GM23248 (cell line): ENCODE measurements at regions not wholly inside any gene's neighbourhood (a gene's known extent, or its start where the extent isn't known, plus 50 kb on each side); places are given as distances from the start of the nearest gene placed in this dataset.

Source experiments
- DNase-seq: peaks from one replicate; pipeline ENCODE4 v3.0.0-alpha.2; 2015
- H2AFZ ChIP-seq: fragments of 200-600 bp; sonication (generic); 2 replicates; pipeline ENCODE4 v1.6.1; 2016; ENCODE audit warnings: antibody characterized with exemption
- H3F3A ChIP-seq: fragments of 200-600 bp; sonication (generic); 2 replicates; pipeline ENCODE4 v1.6.1; 2016; ENCODE audit warnings: mild to moderate bottlenecking, antibody characterized with exemption, mixed run types; ENCODE audit not compliant: insufficient read depth
- H3K27ac ChIP-seq: fragments of 200-600 bp; sonication (generic); 2 replicates; pipeline ENCODE4 v1.5.1; 2016; ENCODE audit warnings: mild to moderate bottlenecking
- H3K27me3 ChIP-seq: fragments of 200-600 bp; sonication (generic); replicated peaks from 2 replicates; pipeline ENCODE4 v1.6.1; 2016; ENCODE audit warnings: mild to moderate bottlenecking; ENCODE audit not compliant: insufficient read depth
- H3K36me3 ChIP-seq: fragments of 200-600 bp; sonication (generic); 2 replicates; pipeline ENCODE4 v1.6.1; 2016; ENCODE audit warnings: low read depth, mild to moderate bottlenecking
- H3K4me1 ChIP-seq: fragments of 200-600 bp; sonication (generic); 2 replicates; pipeline ENCODE4 v1.6.1; 2016; ENCODE audit warnings: mild to moderate bottlenecking; ENCODE audit not compliant: insufficient read depth
- H3K4me2 ChIP-seq: fragments of 200-600 bp; sonication (generic); one replicate; pipeline ENCODE4 v1.6.1; 2016; ENCODE audit warnings: mild to moderate bottlenecking; ENCODE audit not compliant: unreplicated experiment
- H3K4me3 ChIP-seq: fragments of 200-600 bp; sonication (generic); 2 replicates; pipeline ENCODE4 v1.5.1; 2016; ENCODE audit warnings: mild to moderate bottlenecking
- H3K79me2 ChIP-seq: fragments of 200-600 bp; sonication (generic); 2 replicates; pipeline ENCODE4 v1.6.1; 2016; ENCODE audit warnings: mild to moderate bottlenecking; ENCODE audit not compliant: insufficient read depth
- H3K9ac ChIP-seq: fragments of 200-600 bp; sonication (generic); 2 replicates; pipeline ENCODE4 v1.6.1; 2016; ENCODE audit warnings: mild to moderate bottlenecking
- H3K9me2 ChIP-seq: fragments of 200-600 bp; sonication (generic); 2 replicates; pipeline ENCODE4 v1.6.1; 2016; ENCODE audit warnings: mixed run types, mild to moderate bottlenecking, moderate library complexity; ENCODE audit not compliant: insufficient read depth
- H3K9me3 ChIP-seq: fragments of 200-600 bp; sonication (generic); one replicate; pipeline ENCODE4 v1.6.1; 2017; ENCODE audit warnings: low read depth
- H4K20me1 ChIP-seq: fragments of 200-600 bp; sonication (generic); 2 replicates; pipeline ENCODE4 v1.6.0; 2016; ENCODE audit not compliant: insufficient read depth
- EZH2 ChIP-seq: fragments of 200-600 bp; sonication (generic); IDR thresholded peaks from 2 replicates; pipeline ENCODE4 v1.6.1; 2018; ENCODE audit warnings: antibody characterized with exemption, mild to moderate bottlenecking; ENCODE audit not compliant: insufficient read depth, poor library complexity, severe bottlenecking
- EZH2phosphoT487 ChIP-seq: fragments of 200-600 bp; sonication (generic); IDR thresholded peaks from 2 replicates; pipeline ENCODE4 v1.6.1; 2018; ENCODE audit warnings: antibody characterized with exemption, moderate library complexity, mild to moderate bottlenecking, low read depth; ENCODE audit not compliant: insufficient read depth
- WGBS, 2 experiments: methylation state at CpG; one replicate each; pipeline ENCODE4 v1.1.6; 2015 to 2017; ENCODE audit warnings: low lambda C conversion rate in 2 of 2, low coverage in 1 of 2; ENCODE audit errors: missing lambda C conversion rate in 2 of 2; 5-methylcytosine and 5-hydroxymethylcytosine counted together
- in situ Hi-C: fragments of 300-500 bp; cut with MboI; formaldehyde crosslinking; loops from 2 replicates; pipeline ENCODE4 v1.15.0; 2020

DNA sequence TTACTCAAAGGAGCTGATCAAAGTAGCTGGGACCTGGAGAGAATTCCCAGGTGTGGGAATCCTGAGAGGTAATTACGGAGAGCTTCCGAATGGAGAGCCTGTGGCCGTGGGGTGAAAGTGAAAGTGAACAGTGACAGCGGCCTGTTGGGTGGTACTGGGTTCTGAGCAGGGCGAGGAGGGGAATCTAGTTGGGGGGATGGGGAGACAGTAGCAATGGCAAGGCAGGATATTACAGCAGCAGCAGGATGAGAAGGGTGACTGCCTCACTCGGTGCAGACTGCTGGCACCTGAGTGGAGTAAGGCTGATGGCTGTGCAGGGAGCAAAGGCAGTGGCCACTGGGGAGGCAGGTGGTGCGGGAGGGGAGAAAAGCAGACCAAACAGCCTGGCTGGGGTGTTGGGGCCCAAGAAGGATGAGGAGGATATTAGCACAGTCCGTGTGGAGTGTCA, 70.3 kb upstream of the PRDX6 start:
- 85 to 86% methylated on average over 7 to 8 of the region's 8 CpGs for WGBS, 2 experiments
- Histone ChIP-seq H3K9me3 (no peaks in the 10 kb centered on the region), H3K9me2 (no peaks in the 10 kb centered on the region), H3K79me2 (no peaks in the 10 kb centered on the region), H3F3A (peaks cover 18% of the 10 kb centered on the region; the same call in 1 of the 2 replicates), H3K27me3 (no peaks in the 10 kb centered on the region), H3K27ac (no peak overlapping the region), H3K36me3 (no peaks in the 10 kb centered on the region), H3K4me2 (no peak overlapping the region), H3K4me1 (peaks cover 45% of the 10 kb centered on the region), H3K4me3 (no peak overlapping the region), H4K20me1 (no peaks in the 10 kb centered on the region), H3K9ac (no peak overlapping the region), H2AFZ (no peak overlapping the region)
- TF ChIP-seq EZH2phosphoT487 (no peak), EZH2 (no peak)
- no peak for DNase-seq
- in situ Hi-C loops = no loop called here

DNA sequence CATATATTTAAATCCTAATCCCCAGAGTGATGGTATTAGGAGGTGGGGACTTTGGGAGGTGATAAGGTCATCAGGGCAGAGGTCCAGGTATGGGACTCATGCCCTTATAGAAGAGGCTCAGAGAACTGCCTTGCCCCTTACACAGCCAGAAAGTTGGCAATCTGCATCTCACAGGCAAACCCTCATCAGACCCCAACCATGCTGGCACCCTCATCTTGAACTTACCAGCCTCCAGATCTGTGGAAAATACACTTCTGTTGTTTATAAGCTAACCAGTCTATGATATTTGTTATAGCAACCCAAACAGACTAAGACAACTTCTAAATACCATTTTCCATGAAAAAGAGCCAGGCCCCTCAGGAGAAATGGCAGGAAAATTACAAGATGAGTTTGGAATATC, 69.3 kb upstream of the PRDX6 start:
- in situ Hi-C loops = no loop called here
- Histone ChIP-seq H3K9me3 (no peaks in the 10 kb centered on the region), H3K79me2 (no peaks in the 10 kb centered on the region), H4K20me1 (no peaks in the 10 kb centered on the region), H3K4me3 (no peak overlapping the region), H3K27me3 (no peaks in the 10 kb centered on the region), H3K9me2 (no peaks in the 10 kb centered on the region), H3K9ac (no peak overlapping the region), H3K4me2 (no peak overlapping the region), H3K36me3 (no peaks in the 10 kb centered on the region), H3K27ac (no peak overlapping the region), H3K4me1 (peaks cover 54% of the 10 kb centered on the region), H2AFZ (no peak overlapping the region), H3F3A (peaks cover 26% of the 10 kb centered on the region)
- TF ChIP-seq EZH2 = no peak
- TF ChIP-seq EZH2phosphoT487 = no peak
- no peak for DNase-seq

DNA sequence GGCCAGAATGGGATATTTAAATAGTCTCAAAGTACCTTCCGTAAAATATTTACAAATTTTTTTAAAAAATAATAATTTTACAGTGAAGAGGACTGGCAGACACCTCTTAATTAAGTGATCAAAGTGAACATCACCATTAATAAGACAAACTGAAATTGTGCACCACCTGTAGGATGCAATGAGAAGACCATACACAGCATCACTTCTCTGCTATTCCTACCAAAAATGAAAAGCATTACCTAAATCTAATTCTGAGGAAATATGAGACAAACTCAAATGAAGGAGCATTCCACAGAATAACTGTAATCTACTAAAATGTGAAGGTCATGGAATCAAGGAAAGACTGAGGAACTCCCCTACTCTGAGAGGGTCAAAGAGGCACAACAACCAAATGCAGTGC, 68.2 kb upstream of the PRDX6 start:
- Histone ChIP-seq H3K4me2 (peak overlapping the region; percentile 58), H3F3A (peaks cover 26% of the 10 kb centered on the region), H3K9ac (no peak overlapping the region), H3K27ac (no peak overlapping the region), H3K9me2 (no peaks in the 10 kb centered on the region), H3K4me1 (peaks cover 56% of the 10 kb centered on the region), H3K27me3 (no peaks in the 10 kb centered on the region), H3K4me3 (no peak overlapping the region), H3K9me3 (no peaks in the 10 kb centered on the region), H3K36me3 (no peaks in the 10 kb centered on the region), H2AFZ (no peak overlapping the region), H3K79me2 (no peaks in the 10 kb centered on the region), H4K20me1 (no peaks in the 10 kb centered on the region)
- in situ Hi-C loops = no loop called here
- DNase-seq = no peak
- TF ChIP-seq EZH2 = no peak
- no peak for TF ChIP-seq EZH2phosphoT487
- WGBS, 2 experiments = 93 to 100% methylated on average over 1 of the region's 1 CpG

DNA sequence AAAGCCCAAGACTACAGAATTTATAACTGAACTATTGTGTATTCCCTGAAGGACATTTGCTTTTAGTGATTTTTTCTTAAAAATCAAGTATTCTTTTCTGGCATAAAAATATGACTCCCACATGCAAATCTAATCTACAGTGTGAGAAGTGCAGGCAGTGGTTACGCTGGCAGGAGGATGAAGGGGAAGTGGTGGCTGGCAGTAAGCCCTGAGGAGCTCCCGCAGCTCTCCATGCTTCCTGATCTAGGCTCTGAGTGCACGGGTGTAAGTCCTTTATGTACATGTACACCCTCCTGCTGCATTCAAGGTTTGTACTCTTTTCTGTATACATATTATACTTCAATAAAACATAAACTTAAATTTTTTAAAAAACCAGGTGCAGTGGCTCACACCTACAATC, 67.5 kb upstream of the PRDX6 start:
- Histone ChIP-seq H3K36me3 (no peaks in the 10 kb centered on the region), H3K4me2 (peak overlapping the region; percentile 58), H3F3A (peaks cover 26% of the 10 kb centered on the region), H3K9me3 (no peaks in the 10 kb centered on the region), H3K4me1 (peaks cover 56% of the 10 kb centered on the region), H3K27me3 (no peaks in the 10 kb centered on the region), H3K4me3 (no peak overlapping the region), H3K9ac (no peak overlapping the region), H3K27ac (no peak overlapping the region), H2AFZ (no peak overlapping the region), H4K20me1 (no peaks in the 10 kb centered on the region), H3K9me2 (no peaks in the 10 kb centered on the region), H3K79me2 (no peaks in the 10 kb centered on the region)
- in situ Hi-C loops = loop anchor here (10.0 kb wide), 2 partner anchors 155 to 585 kb away; no protein-coding TSS in a partner anchor
- TF ChIP-seq EZH2 (no peak), EZH2phosphoT487 (no peak)
- 5 to 6% methylated on average over 3 of the region's 3 CpGs for WGBS, 2 experiments
- DNase-seq = peak; percentile 81

DNA sequence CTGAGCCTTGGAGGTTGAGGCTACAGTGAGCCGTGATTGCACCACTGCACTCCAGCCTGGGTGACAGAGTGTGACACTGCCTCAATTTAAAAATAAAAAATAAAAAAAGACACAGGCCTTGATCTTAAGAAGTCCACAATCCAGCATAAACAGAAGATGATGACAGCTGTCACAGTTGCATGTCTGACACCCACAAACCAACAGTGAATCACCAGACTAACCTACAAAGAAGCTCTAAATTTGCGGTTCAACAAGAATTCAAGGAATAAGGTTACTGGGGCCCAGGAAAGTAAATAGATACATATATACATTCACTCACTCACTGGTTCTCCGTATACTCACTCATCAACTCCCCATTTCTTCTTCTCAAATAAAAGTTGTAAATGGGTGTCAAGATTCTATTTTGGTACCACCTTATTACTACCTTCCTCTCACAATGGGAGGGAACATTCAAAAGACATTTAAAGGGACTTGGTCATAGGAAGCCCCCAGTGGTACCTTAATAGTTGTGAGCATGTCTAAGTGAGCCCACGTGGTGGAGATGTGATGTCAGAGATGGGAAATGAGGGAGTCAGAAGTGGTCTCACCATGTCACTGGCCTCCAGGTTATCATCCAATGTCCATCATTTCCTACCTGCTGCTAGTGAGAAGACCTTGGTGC, 66.9 kb upstream of the PRDX6 start:
- in situ Hi-C loops = loop anchor here (10.0 kb wide), 2 partner anchors 155 to 585 kb away; no protein-coding TSS in a partner anchor
- no peak overlapping the region for H3K4me3 ChIP-seq
- H3K9me2 ChIP-seq = no peaks in the 10 kb centered on the region
- DNase-seq = peak; percentile 31
- no peak overlapping the region for H2AFZ ChIP-seq
- whole genome bisulfite sequencing, 2 experiments = 76 to 83% methylated on average over 4 of the region's 4 CpGs
- H3K9me3 ChIP-seq = no peaks in the 10 kb centered on the region
- H3K79me2 ChIP-seq = no peaks in the 10 kb centered on the region
- no peak overlapping the region for H3K9ac ChIP-seq
- H3K4me2 ChIP-seq = peak overlapping the region; percentile 58
- peaks cover 26% of the 10 kb centered on the region for H3F3A ChIP-seq
- no peaks in the 10 kb centered on the region for H3K36me3 ChIP-seq
- no peaks in the 10 kb centered on the region for H4K20me1 ChIP-seq
- H3K27ac ChIP-seq = no peak overlapping the region
- H3K27me3 ChIP-seq = no peaks in the 10 kb centered on the region
- no peak for TF ChIP-seq EZH2
- no peak for TF ChIP-seq EZH2phosphoT487
- H3K4me1 ChIP-seq = peaks cover 52% of the 10 kb centered on the region
